ENCODE measurements at regions not wholly inside any gene's neighbourhood (a gene's known extent, or its start where the extent isn't known, plus 50 kb on each side); places are given as distances from the start of the nearest gene placed in this dataset.

GRCh38 chr11:34758262-34758661 lies 137.4 kb downstream of the EHF start:
- CTCF ChIA-PET = no interaction called here
- H4K5ac ChIP-seq (ENCODE audit: low read depth, low read length) = no peak overlapping the region
- WGBS, 2 experiments (ENCODE audit: extremely low coverage in 2 of 2, insufficient read length in 1 of 2) = 52% methylated on average over 3 of the region's 7 CpGs; no CpG with 5 or more reads in 1 of the 2 experiments
- H3K36me3 ChIP-seq (ENCODE audit: control insufficient read depth, insufficient read depth, low read length) = no peaks in the 10 kb centered on the region
- H3K4ac ChIP-seq (ENCODE audit: low read depth, low read length) = no peak overlapping the region; the same call in 1 of the 2 replicates
- H3K27me3 ChIP-seq (ENCODE audit: control insufficient read depth, insufficient read depth, low read length) = peaks cover 2% of the 10 kb centered on the region
- dilution Hi-C loops (cut with HindIII; ENCODE audit: low sequenced_read_pairs, unreplicated experiment) (no loop called here), intact Hi-C loops (cut with micrococcal nuclease) (no loop called here), in situ Hi-C loops (cut with MboI; ENCODE audit: low sequenced_read_pairs) (no loop called here)
- no peak overlapping the region for H3K56ac ChIP-seq (ENCODE audit: extremely low read depth, insufficient read depth, low read length)
- no peak overlapping the region for H3K23ac ChIP-seq (ENCODE audit: low read depth, low read length)
- no peak overlapping the region for H2AK9ac ChIP-seq (replicated peaks; ENCODE audit: low read depth, low read length, poor library complexity)
- no peak overlapping the region for H3K27ac ChIP-seq (ENCODE audit: insufficient read depth, low read length)
- H4K8ac ChIP-seq (ENCODE audit: low read depth in 2 of 2, low read length in 2 of 2) = no peak overlapping the region
- no peak overlapping the region for H2AFZ ChIP-seq (replicated peaks; ENCODE audit: low read length, poor library complexity)
- H2BK20ac ChIP-seq (ENCODE audit: low read depth, low read length) = no peak overlapping the region; the same call in 1 of the 2 replicates
- H3K4me3 ChIP-seq (ENCODE audit: insufficient read depth, low read depth, low read length) = no peak overlapping the region
- BruUV-seq (replicated peaks) = no TSS peak
- H2AK5ac ChIP-seq (ENCODE audit: low read depth, low read length) = 0 out of 2 replicates have a peak overlapping the region, but pooled peaks have one; percentile 13
- H2BK5ac ChIP-seq (ENCODE audit: low read depth, low read length, poor library complexity, severe bottlenecking) = no peak overlapping the region
- POLR2A ChIA-PET (ENCODE audit: unreplicated experiment) = no interaction called here
- DNase-seq = peak; percentile 6
- H3K9me1 ChIP-seq (ENCODE audit: insufficient read depth, low read length) = peaks cover 3% of the 10 kb centered on the region; the same call in 1 of the 2 replicates
- no peak overlapping the region for H2BK15ac ChIP-seq (ENCODE audit: low read depth, low read length)
- peaks cover 6% of the 10 kb centered on the region for H3K4me1 ChIP-seq (ENCODE audit: control insufficient read depth, insufficient read depth, low read length)
- no peaks in the 10 kb centered on the region for H3K79me1 ChIP-seq (ENCODE audit: low read depth in 1 of 2, low read length in 2 of 2)
- TF ChIP-seq, protein P1, sequence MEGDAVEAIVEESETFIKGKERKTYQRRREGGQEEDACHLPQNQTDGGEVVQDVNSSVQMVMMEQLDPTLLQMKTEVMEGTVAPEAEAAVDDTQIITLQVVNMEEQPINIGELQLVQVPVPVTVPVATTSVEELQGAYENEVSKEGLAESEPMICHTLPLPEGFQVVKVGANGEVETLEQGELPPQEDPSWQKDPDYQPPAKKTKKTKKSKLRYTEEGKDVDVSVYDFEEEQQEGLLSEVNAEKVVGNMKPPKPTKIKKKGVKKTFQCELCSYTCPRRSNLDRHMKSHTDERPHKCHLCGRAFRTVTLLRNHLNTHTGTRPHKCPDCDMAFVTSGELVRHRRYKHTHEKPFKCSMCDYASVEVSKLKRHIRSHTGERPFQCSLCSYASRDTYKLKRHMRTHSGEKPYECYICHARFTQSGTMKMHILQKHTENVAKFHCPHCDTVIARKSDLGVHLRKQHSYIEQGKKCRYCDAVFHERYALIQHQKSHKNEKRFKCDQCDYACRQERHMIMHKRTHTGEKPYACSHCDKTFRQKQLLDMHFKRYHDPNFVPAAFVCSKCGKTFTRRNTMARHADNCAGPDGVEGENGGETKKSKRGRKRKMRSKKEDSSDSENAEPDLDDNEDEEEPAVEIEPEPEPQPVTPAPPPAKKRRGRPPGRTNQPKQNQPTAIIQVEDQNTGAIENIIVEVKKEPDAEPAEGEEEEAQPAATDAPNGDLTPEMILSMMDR (conservative IDR thresholded peaks at IDR 0.05; ENCODE audit: low read depth, low read length) = no peak
- TF ChIP-seq POLR2A (IDR thresholded peaks at IDR 0.05; ENCODE audit: low read depth, low read length) (no peak), CEBPB (IDR thresholded peaks at IDR 0.05; ENCODE audit: low read depth, low read length) (no peak), RCOR1 (IDR thresholded peaks at IDR 0.05; ENCODE audit: insufficient replicate concordance, low read length) (no peak), SMC3 (IDR thresholded peaks at IDR 0.05; ENCODE audit: low read depth, low read length) (no peak), MXI1 (IDR thresholded peaks at IDR 0.05; ENCODE audit: borderline replicate concordance, low read depth, low read length) (no peak), USF2 (IDR thresholded peaks at IDR 0.05; ENCODE audit: low read depth, low read length) (no peak)
- ATAC-seq (ENCODE audit: low read depth) = no peak
- H2BK120ac ChIP-seq (ENCODE audit: low read depth, low read length) = no peak overlapping the region
- no peaks in the 10 kb centered on the region for H3K9me3 ChIP-seq (ENCODE audit: control insufficient read depth, insufficient read depth, low read length)
- H4K20me1 ChIP-seq (ENCODE audit: insufficient read depth, low read length) = no peaks in the 10 kb centered on the region
- H3K18ac ChIP-seq (ENCODE audit: low read depth, low read length) = no peak overlapping the region
- no peak overlapping the region for H3K4me2 ChIP-seq (ENCODE audit: low read depth, low read length)
- no peak overlapping the region for H3K14ac ChIP-seq (replicated peaks; ENCODE audit: low read depth, low read length)
- no peak overlapping the region for H3K9ac ChIP-seq (ENCODE audit: low read depth, low read length)
- no peak overlapping the region for H4K91ac ChIP-seq (ENCODE audit: insufficient read depth, low read depth, low read length)
